ENCODE measurements at regions not wholly inside any gene's neighbourhood (a gene's known extent, or its start where the extent isn't known, plus 50 kb on each side); places are given as distances from the start of the nearest gene placed in this dataset.
"Not testable (repeated sequence)": the region's sequence is repeated elsewhere in the genome, so short reads cannot be mapped to it uniquely, and the experiment has no call there.

DNA sequence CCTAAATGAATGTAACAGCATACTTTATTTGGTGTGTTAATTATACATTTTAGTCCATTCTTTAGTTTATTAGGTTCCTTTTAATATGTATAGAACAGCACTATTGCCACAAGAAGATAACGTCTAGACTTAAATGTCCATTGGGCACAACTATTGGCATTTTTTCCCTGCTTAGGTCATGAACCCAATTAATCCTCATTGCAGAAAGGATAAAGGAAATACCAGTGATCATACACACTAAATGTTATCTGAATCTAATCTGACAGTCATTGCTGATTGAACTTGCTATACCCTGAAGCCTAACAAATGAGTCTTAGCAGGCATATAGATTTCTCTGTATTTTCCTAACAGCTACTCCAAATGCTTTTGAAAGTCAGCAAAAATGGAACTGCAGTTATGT, 2250.0 kb upstream of the AGA start:
- Histone ChIP-seq H3K4me1 (ENCODE audit: control insufficient read depth in 3 of 3, insufficient read depth in 3 of 3, low read length in 3 of 3) (no peaks in the 10 kb centered on the region), H3K27me3 (ENCODE audit: control insufficient read depth in 3 of 3, insufficient read depth in 3 of 3, low read length in 3 of 3) (no peaks in the 10 kb centered on the region), H3K36me3 (ENCODE audit: control insufficient read depth in 3 of 3, insufficient read depth in 3 of 3, low read length in 3 of 3) (no peaks in the 10 kb centered on the region), H3K9ac (ENCODE audit: low read depth in 1 of 3, low read length in 3 of 3) (no peak overlapping the region), H3K4me3 (ENCODE audit: low read length in 3 of 3) (no peak overlapping the region), H3K9me3 (ENCODE audit: control insufficient read depth in 3 of 3, low read length in 3 of 3) (no peaks in the 10 kb centered on the region), H3K27ac (ENCODE audit: low read depth, low read length) (no peak overlapping the region)

DNA sequence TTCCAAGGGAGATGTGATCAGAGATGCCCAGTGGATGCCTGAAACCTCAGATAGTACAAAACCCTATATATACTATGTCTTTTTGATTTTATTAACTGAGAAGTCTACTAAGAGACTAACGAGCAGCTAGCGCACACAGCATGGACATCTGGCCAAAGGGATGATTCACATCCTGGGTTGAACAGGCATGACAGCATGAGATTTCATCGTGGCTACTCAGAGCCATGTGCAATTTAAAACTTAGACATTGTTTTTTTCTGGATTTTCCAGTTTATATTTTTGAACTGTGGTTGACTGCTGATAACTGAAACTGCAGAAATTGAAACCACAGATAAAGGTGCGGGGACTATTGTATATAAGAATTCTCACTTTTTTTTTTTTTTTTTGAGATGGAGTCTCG, 2252.9 kb upstream of the AGA start:
- Histone ChIP-seq H3K36me3 (ENCODE audit: control insufficient read depth in 3 of 3, insufficient read depth in 3 of 3, low read length in 3 of 3) (no peaks in the 10 kb centered on the region), H3K27me3 (ENCODE audit: control insufficient read depth in 3 of 3, insufficient read depth in 3 of 3, low read length in 3 of 3) (no peaks in the 10 kb centered on the region), H3K4me3 (ENCODE audit: low read length in 3 of 3) (no peak overlapping the region), H3K4me1 (ENCODE audit: control insufficient read depth in 3 of 3, insufficient read depth in 3 of 3, low read length in 3 of 3) (no peaks in the 10 kb centered on the region), H3K9me3 (ENCODE audit: control insufficient read depth in 3 of 3, low read length in 3 of 3) (no peaks in the 10 kb centered on the region), H3K27ac (ENCODE audit: low read depth, low read length) (no peak overlapping the region), H3K9ac (ENCODE audit: low read depth in 1 of 3, low read length in 3 of 3) (no peak overlapping the region)

- Histone ChIP-seq H3K27me3 (ENCODE audit: control insufficient read depth in 3 of 3, insufficient read depth in 3 of 3, low read length in 3 of 3) (no peaks in the 10 kb centered on the region), H3K4me3 (ENCODE audit: low read length in 3 of 3) (no peak overlapping the region), H3K9ac (ENCODE audit: low read depth in 1 of 3, low read length in 3 of 3) (no peak overlapping the region), H3K27ac (ENCODE audit: low read depth, low read length) (no peak overlapping the region), H3K4me1 (ENCODE audit: control insufficient read depth in 3 of 3, insufficient read depth in 3 of 3, low read length in 3 of 3) (no peaks in the 10 kb centered on the region), H3K36me3 (ENCODE audit: control insufficient read depth in 3 of 3, insufficient read depth in 3 of 3, low read length in 3 of 3) (no peaks in the 10 kb centered on the region), H3K9me3 (ENCODE audit: control insufficient read depth in 3 of 3, low read length in 3 of 3) (no peaks in the 10 kb centered on the region)
Measured at GRCh38 chr4:179698321-179698720, 2256.1 kb upstream of the AGA start.

- no peaks in the 10 kb centered on the region for H3K36me3 ChIP-seq (ENCODE audit: control insufficient read depth in 3 of 3, insufficient read depth in 3 of 3, low read length in 3 of 3)
- H3K27ac ChIP-seq (ENCODE audit: low read depth, low read length): no peak overlapping the region
- no peaks in the 10 kb centered on the region for H3K4me1 ChIP-seq (ENCODE audit: control insufficient read depth in 3 of 3, insufficient read depth in 3 of 3, low read length in 3 of 3)
- no peaks in the 10 kb centered on the region for H3K9me3 ChIP-seq (ENCODE audit: control insufficient read depth in 3 of 3, low read length in 3 of 3)
- H3K27me3 ChIP-seq (ENCODE audit: control insufficient read depth in 3 of 3, insufficient read depth in 3 of 3, low read length in 3 of 3): no peaks in the 10 kb centered on the region
- H3K4me3 ChIP-seq (ENCODE audit: low read length in 3 of 3): no peak overlapping the region
- H3K9ac ChIP-seq (ENCODE audit: low read depth in 1 of 3, low read length in 3 of 3): no peak overlapping the region
Measured at GRCh38 chr4:179709961-179710624, 2267.9 kb upstream of the AGA start.

DNA sequence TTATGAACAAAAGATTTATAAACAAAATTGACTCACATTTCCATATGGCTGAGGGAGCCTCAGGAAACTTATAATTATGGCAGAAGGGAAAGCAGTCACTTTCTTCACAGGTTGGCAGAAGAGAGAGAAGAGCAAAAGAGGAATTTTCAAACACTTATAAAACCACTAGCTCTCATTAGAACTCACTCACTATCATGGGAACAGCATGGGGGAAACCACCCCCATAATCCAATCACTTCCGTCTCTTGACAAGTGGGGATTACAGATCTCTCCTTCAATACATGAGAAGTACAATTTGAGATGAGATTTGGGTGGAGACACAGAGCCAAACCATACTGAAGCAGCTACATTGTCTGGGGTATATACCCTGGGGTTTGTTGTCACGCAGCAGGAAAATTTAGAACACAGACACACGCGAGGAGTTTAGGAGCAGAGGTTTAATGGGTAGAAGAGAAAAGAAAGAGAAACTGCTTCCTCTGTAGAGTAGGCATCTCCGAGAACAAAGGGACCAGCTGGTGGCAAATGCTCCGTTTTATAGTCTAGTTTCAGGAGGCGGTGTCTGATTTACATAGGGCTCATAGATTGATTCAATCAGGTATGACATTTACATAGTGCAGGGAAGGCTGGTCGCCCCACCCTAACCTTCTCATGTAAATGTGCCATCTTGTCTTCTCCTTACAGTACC, 2277.7 kb upstream of the AGA start:
- H3K4me3 ChIP-seq (ENCODE audit: low read length in 3 of 3): no peak overlapping the region
- no peaks in the 10 kb centered on the region for H3K4me1 ChIP-seq (ENCODE audit: control insufficient read depth in 3 of 3, insufficient read depth in 3 of 3, low read length in 3 of 3)
- H3K36me3 ChIP-seq (ENCODE audit: control insufficient read depth in 3 of 3, insufficient read depth in 3 of 3, low read length in 3 of 3): no peaks in the 10 kb centered on the region
- no peak overlapping the region for H3K9ac ChIP-seq (ENCODE audit: low read depth in 1 of 3, low read length in 3 of 3)
- no peaks in the 10 kb centered on the region for H3K27me3 ChIP-seq (ENCODE audit: control insufficient read depth in 3 of 3, insufficient read depth in 3 of 3, low read length in 3 of 3)
- no peaks in the 10 kb centered on the region for H3K9me3 ChIP-seq (ENCODE audit: control insufficient read depth in 3 of 3, low read length in 3 of 3)
- no peak overlapping the region for H3K27ac ChIP-seq (ENCODE audit: low read depth, low read length)

GRCh38 chr4:179726491-179726890, 2284.3 kb upstream of the AGA start:
- H3K27me3 ChIP-seq (ENCODE audit: control insufficient read depth in 3 of 3, insufficient read depth in 3 of 3, low read length in 3 of 3); H3K36me3 ChIP-seq (ENCODE audit: control insufficient read depth in 3 of 3, insufficient read depth in 3 of 3, low read length in 3 of 3); H3K4me3 ChIP-seq (ENCODE audit: low read length in 3 of 3); H3K4me1 ChIP-seq (ENCODE audit: control insufficient read depth in 3 of 3, insufficient read depth in 3 of 3, low read length in 3 of 3); H3K27ac ChIP-seq (ENCODE audit: low read depth, low read length); H3K9me3 ChIP-seq (ENCODE audit: control insufficient read depth in 3 of 3, low read length in 3 of 3); H3K9ac ChIP-seq (ENCODE audit: low read depth in 1 of 3, low read length in 3 of 3): not testable (repeated sequence)

DNA sequence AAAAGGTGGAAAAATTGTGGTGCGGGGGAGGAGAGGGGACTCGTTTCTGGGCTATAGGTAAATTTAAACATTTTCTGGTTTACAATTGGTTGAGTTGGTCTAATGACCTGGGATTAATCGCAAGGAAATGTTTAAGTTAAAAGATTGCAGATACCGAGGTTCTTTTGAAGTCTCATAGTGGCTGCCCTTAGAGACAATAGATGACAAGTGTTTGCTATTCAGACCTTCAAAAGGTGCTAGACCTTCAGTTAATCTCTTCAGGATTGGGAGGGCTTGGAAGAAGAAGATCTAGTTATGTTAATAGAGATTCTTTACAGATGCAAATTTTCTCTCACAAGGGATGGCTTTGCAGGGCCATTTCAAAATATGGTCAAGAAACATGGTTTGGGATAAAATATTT, 2286.1 kb upstream of the AGA start:
- H3K36me3 ChIP-seq (ENCODE audit: control insufficient read depth in 3 of 3, insufficient read depth in 3 of 3, low read length in 3 of 3): no peaks in the 10 kb centered on the region
- no peaks in the 10 kb centered on the region for H3K9me3 ChIP-seq (ENCODE audit: control insufficient read depth in 3 of 3, low read length in 3 of 3)
- no peaks in the 10 kb centered on the region for H3K27me3 ChIP-seq (ENCODE audit: control insufficient read depth in 3 of 3, insufficient read depth in 3 of 3, low read length in 3 of 3)
- H3K9ac ChIP-seq (ENCODE audit: low read depth in 1 of 3, low read length in 3 of 3): no peak overlapping the region
- H3K27ac ChIP-seq (ENCODE audit: low read depth, low read length): no peak overlapping the region
- no peaks in the 10 kb centered on the region for H3K4me1 ChIP-seq (ENCODE audit: control insufficient read depth in 3 of 3, insufficient read depth in 3 of 3, low read length in 3 of 3)
- H3K4me3 ChIP-seq (ENCODE audit: low read length in 3 of 3): no peak overlapping the region

DNA sequence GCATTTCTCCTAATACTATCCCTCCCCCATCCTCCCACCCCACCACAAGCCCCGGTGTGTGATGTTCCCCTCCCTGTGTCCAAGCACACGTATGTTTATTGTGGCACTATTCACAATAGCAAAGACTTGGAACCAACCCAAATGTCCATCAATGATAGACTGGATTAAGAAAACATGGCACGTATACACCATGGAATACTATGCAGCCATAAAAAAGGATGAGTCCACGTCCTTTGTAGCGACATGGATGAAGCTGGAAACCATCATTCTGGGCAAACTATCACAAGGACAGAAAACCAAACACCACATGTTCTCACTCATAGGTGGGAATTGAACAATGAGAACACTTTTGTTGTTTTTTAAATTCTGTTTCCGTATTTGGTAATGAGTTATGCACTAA, 2294.6 kb upstream of the AGA start:
- H3K9me3 ChIP-seq (ENCODE audit: control insufficient read depth in 3 of 3, low read length in 3 of 3); H3K27me3 ChIP-seq (ENCODE audit: control insufficient read depth in 3 of 3, insufficient read depth in 3 of 3, low read length in 3 of 3); H3K4me1 ChIP-seq (ENCODE audit: control insufficient read depth in 3 of 3, insufficient read depth in 3 of 3, low read length in 3 of 3); H3K36me3 ChIP-seq (ENCODE audit: control insufficient read depth in 3 of 3, insufficient read depth in 3 of 3, low read length in 3 of 3); H3K4me3 ChIP-seq (ENCODE audit: low read length in 3 of 3); H3K9ac ChIP-seq (ENCODE audit: low read depth in 1 of 3, low read length in 3 of 3); H3K27ac ChIP-seq (ENCODE audit: low read depth, low read length): not testable (repeated sequence)

- Histone ChIP-seq H3K4me1 (ENCODE audit: control insufficient read depth in 3 of 3, insufficient read depth in 3 of 3, low read length in 3 of 3) (no peaks in the 10 kb centered on the region), H3K27me3 (ENCODE audit: control insufficient read depth in 3 of 3, insufficient read depth in 3 of 3, low read length in 3 of 3) (no peaks in the 10 kb centered on the region), H3K4me3 (ENCODE audit: low read length in 3 of 3) (no peak overlapping the region)
Measured at GRCh38 chr4:179738822-179739221, 2296.6 kb upstream of the AGA start.

GRCh38 chr4:179747218-179747910, 2305.1 kb upstream of the AGA start:
- no peaks in the 10 kb centered on the region for H3K36me3 ChIP-seq (ENCODE audit: control insufficient read depth in 3 of 3, insufficient read depth in 3 of 3, low read length in 3 of 3)
- no peaks in the 10 kb centered on the region for H3K27me3 ChIP-seq (ENCODE audit: control insufficient read depth in 3 of 3, insufficient read depth in 3 of 3, low read length in 3 of 3)
- H3K9me3 ChIP-seq (ENCODE audit: control insufficient read depth in 3 of 3, low read length in 3 of 3): no peaks in the 10 kb centered on the region
- no peak overlapping the region for H3K4me3 ChIP-seq (ENCODE audit: low read length in 3 of 3)
- H3K27ac ChIP-seq (ENCODE audit: low read depth, low read length): no peak overlapping the region
- H3K9ac ChIP-seq (ENCODE audit: low read depth in 1 of 3, low read length in 3 of 3): no peak overlapping the region
- H3K4me1 ChIP-seq (ENCODE audit: control insufficient read depth in 3 of 3, insufficient read depth in 3 of 3, low read length in 3 of 3): no peaks in the 10 kb centered on the region

More at GRCh38 chr4:179738822-179739221, 2296.6 kb upstream of the AGA start:
- Histone ChIP-seq H3K27ac (ENCODE audit: low read depth, low read length) (no peak overlapping the region), H3K9me3 (ENCODE audit: control insufficient read depth in 3 of 3, low read length in 3 of 3) (no peaks in the 10 kb centered on the region), H3K9ac (ENCODE audit: low read depth in 1 of 3, low read length in 3 of 3) (no peak overlapping the region), H3K36me3 (ENCODE audit: control insufficient read depth in 3 of 3, insufficient read depth in 3 of 3, low read length in 3 of 3) (no peaks in the 10 kb centered on the region)

All from skeletal muscle tissue (tissue), 3 donors.